ENCODE measurements at regions not wholly inside any gene's neighbourhood (a gene's known extent, or its start where the extent isn't known, plus 50 kb on each side); places are given as distances from the start of the nearest gene placed in this dataset.

DNA sequence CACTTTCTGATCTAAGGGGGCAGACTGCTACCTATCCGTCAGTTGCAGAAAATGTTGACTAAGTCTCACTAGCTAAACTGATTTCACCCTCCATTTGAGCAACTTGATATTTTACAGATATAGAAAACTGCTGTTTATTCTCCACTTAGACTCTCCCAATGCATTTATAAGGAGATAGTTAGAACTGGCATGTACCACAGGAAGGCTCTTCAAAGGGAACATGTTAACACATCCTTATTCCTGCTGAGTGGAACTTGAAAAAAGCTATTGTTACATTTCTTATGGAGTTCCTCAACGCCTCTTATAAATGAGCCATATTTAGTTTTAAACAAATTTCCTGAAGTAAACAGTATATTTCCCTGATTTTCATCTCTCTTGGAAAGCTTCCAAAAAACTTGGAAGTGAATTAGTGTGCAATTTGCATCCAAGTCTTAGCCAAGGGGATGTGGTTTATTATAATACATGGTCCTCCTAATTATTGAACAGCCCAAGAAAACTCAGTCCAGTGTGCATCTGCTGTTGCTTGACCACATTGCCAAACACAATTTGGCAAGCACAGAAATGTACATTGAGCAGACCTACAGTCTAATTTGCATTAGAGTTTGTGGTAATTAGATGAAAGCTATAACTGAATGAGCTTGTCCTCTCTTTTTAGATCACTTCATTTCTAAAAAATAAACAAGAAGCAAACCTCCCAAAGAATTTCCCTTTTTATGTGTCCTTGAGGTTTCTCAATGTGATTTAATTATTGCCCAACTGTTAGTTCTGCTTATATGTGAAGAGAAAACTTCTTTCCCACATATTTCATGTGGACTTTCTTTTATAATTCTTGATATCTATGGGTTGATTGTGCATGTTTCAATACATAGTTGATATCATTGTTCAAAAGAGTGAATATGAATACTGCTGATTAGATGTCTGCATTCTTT lies 72.6 kb upstream of the DPH6 start:
- peak overlapping the region; percentile 13; the same call in 1 of the 2 replicates for H3K27ac ChIP-seq

DNA sequence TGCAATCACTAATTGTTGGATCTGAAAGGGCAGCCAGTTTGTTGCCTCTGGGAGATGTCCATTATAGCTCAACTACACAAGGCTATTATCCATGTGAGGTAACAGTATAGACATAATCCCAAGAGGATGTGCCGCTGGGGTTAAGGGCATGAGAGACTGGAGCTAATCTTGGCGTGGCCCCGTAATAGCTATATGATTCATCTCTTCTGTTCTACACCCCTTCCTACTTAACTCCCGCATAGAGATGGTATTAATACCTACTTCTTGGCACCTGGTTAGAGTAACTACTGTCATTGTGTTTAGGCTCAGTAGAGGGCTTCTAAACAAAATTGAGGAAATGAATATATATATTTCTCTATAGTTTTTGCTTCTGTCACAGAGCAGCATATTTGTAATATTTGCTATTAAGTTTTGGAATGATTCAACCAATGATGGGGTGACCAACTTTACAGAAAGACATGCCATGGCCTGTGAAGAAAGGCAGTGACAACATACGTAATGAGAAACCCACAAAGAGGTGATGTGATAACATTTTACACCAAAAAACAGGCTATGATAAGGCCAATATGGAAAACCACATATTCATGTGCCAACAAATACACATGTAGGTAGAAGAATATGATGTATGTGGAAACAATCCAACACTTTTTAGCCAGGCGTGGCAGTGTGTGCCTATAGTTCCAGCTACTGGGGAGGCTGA lies 76.8 kb upstream of the DPH6 start:
- TF ChIP-seq, protein P1, sequence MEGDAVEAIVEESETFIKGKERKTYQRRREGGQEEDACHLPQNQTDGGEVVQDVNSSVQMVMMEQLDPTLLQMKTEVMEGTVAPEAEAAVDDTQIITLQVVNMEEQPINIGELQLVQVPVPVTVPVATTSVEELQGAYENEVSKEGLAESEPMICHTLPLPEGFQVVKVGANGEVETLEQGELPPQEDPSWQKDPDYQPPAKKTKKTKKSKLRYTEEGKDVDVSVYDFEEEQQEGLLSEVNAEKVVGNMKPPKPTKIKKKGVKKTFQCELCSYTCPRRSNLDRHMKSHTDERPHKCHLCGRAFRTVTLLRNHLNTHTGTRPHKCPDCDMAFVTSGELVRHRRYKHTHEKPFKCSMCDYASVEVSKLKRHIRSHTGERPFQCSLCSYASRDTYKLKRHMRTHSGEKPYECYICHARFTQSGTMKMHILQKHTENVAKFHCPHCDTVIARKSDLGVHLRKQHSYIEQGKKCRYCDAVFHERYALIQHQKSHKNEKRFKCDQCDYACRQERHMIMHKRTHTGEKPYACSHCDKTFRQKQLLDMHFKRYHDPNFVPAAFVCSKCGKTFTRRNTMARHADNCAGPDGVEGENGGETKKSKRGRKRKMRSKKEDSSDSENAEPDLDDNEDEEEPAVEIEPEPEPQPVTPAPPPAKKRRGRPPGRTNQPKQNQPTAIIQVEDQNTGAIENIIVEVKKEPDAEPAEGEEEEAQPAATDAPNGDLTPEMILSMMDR (conservative IDR thresholded peaks at IDR 0.05): no peak

More for the DNA sequence above, 72.6 kb upstream of the DPH6 start:
- TF ChIP-seq, protein P1 (conservative IDR thresholded peaks at IDR 0.05): no peak

DNA sequence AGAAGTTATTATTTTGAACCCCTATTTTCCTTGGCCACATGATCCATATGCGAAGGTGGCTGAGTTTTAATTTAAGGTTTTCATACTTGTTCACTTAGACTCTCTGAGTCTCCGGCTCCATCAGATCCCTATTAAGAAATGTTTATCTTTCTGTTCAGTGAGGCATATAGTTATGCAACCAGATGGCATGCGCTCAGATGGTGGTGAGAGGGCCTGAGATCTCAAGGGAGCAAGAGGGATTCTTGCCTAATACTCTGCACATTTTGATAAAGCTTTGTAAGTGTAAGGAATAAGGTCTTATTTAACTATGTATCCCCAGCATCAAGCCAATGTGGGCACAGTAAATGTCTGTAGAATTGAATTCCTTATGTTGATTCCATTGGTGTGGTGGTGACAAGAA lies 78.9 kb upstream of the DPH6 start:
- TF ChIP-seq, protein P1 (conservative IDR thresholded peaks at IDR 0.05): no peak
- H3K27ac ChIP-seq: no peak overlapping the region

More for the DNA sequence above, 76.8 kb upstream of the DPH6 start:
- H3K27ac ChIP-seq: no peak overlapping the region

DNA sequence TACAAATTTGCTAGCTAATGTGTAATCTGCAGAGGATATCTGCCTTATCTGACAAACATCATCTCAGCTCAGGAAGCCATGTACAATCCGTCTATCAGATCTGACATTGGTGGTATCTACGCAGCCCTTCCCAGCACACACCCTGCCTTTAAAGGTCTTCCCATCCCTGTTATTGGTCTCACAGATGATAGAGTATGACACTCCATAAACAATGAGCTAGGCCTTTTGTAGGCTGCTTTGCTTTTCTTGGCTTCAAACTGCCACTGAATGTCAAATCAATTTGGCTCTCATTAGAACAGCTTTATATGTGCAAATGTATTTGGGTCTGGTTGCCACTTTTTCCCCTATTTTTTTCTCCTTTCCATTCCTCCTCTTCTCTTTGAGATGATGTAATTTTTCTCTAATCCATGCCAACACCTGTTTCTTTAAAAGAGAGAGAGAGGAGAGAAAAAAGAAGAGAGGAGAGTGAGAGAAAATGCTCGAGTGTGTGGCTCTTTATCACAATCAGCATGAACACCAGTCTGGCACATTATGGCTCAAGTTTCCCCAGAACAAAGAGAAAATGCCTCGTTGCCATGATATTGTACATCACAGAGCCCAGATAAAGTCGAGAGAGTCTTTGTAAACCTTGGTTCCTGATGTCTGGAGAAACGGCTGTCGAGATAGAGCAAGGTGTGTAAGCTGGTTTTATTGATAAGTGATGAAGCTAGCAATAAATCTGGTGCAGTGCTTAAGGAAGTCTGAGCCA lies 80.8 kb upstream of the DPH6 start:
- TF ChIP-seq, protein P1 (conservative IDR thresholded peaks at IDR 0.05): no peak
- H3K27ac ChIP-seq: peak overlapping the region; percentile 84; the same call in 1 of the 2 replicates

DNA sequence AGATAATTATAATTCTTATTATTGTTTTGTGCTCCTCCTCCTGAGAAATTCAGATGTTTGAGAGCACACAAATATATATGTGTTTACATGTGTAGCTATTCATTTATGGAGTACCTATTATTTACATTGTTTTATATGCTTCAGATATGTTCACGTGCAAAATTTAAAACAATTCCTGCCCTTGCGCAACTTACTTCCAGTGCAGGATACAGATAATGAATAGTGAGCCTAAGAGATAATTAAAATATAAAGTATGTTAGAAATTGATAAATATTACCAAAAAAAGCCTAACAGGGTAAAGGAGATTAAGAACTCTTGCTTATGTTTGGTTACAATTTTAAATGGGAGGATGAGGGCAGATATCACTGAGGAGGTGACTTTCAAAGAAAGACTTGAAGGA lies 81.7 kb upstream of the DPH6 start:
- TF ChIP-seq, protein P1 (conservative IDR thresholded peaks at IDR 0.05): no peak
- H3K27ac ChIP-seq: peak overlapping the region; percentile 84; the same call in 1 of the 2 replicates

DNA sequence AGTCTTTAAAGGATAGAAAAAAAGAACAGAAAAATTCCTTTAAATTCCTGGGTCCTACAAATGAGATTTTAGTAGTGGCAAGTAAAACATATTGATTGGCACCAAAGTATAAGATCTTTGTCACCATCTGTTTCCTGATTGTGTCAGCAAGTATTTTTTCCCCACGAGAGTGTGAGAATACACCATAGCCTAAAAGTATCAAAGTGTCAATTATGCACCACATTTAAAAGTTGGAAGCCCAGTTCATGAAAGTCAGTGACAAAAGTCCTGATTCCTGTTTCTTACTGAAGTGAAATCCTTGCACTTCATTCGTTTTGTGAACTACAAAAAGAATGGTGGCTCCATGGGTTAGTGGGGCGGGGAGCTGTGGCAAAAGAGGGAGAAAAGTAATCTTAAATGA lies 83.8 kb upstream of the DPH6 start:
- TF ChIP-seq, protein P1 (conservative IDR thresholded peaks at IDR 0.05): no peak
- H3K27ac ChIP-seq: peak overlapping the region; percentile 84

DNA sequence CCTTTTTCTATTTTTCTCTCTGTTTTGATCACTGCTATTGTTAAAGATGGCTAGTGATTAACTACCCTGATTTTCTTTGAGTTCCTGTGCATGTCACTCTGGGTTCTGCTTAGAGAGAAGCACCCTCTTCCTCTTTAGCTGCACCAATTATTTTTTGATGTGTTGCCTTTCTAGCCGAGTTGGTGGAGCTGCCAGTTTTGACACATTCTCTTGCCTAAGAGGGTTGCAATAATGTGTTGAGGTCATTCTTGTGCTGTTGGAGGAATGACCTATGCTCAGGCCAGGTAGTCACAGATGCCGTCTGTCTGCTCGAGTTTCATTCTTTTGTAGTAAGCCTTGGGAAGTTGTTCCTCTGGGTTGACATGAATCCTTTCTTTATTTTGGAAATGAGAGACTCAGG lies 84.6 kb upstream of the DPH6 start:
- TF ChIP-seq, protein P1 (conservative IDR thresholded peaks at IDR 0.05): no peak
- H3K27ac ChIP-seq: peak overlapping the region; percentile 84
